ENCODE measurements at regions not wholly inside any gene's neighbourhood (a gene's known extent, or its start where the extent isn't known, plus 50 kb on each side); places are given as distances from the start of the nearest gene placed in this dataset.

DNA sequence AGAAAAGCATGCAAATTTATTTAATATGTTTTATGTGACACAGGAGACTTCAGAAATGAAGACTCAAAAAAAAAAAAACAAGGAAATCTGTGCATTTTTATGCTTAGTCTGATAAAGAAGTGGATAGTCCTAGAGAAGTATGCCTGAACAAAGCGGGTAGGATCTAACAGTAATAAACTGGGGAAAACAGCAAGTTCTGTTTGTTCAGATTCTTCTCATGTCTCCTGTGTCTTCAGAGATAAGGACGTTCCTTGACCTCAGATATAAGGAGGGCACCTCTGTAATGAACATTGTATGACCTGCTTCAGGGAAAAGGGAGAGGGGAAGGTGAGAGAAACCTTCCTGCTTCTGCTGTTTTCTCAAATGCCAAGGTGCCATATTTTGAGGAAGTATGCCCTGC lies 67.7 kb upstream of the TNFSF18 start:
- Histone ChIP-seq H3K4me3 (replicated peaks; ENCODE audit: low read depth, low read length) (no peak overlapping the region), H3K27me3 (replicated peaks; ENCODE audit: control insufficient read depth, insufficient read depth, low read length) (no peaks in the 10 kb centered on the region), H3K36me3 (ENCODE audit: control insufficient read depth, insufficient read depth, low read length) (no peaks in the 10 kb centered on the region)
- DNase-seq (ENCODE audit: extremely low read depth, insufficient read length), result no peak
- TF ChIP-seq, protein P1, sequence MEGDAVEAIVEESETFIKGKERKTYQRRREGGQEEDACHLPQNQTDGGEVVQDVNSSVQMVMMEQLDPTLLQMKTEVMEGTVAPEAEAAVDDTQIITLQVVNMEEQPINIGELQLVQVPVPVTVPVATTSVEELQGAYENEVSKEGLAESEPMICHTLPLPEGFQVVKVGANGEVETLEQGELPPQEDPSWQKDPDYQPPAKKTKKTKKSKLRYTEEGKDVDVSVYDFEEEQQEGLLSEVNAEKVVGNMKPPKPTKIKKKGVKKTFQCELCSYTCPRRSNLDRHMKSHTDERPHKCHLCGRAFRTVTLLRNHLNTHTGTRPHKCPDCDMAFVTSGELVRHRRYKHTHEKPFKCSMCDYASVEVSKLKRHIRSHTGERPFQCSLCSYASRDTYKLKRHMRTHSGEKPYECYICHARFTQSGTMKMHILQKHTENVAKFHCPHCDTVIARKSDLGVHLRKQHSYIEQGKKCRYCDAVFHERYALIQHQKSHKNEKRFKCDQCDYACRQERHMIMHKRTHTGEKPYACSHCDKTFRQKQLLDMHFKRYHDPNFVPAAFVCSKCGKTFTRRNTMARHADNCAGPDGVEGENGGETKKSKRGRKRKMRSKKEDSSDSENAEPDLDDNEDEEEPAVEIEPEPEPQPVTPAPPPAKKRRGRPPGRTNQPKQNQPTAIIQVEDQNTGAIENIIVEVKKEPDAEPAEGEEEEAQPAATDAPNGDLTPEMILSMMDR (IDR thresholded peaks at IDR 0.05; ENCODE audit: insufficient read depth, low read length, poor library complexity, severe bottlenecking), result no peak

DNA sequence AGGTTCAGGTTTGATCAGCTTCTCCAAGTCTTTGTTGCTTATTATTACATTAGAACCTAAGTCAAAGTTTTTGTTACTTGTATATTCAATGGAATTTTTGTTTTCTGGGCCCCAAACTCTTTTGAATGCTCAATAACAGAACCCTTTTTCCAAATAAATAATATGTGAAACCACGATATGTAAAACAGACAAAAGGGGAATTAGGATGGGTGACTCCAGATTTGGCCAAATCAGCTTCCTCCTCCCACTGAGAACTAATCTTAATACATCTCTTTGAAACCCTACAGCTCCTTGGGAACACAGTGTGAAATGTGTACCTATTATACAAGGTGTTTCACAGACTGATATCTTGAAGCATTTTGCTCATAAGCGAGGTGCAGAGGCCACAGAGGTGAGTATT lies 67.0 kb upstream of the TNFSF18 start:
- Histone ChIP-seq H3K27me3 (replicated peaks; ENCODE audit: control insufficient read depth, insufficient read depth, low read length) (no peaks in the 10 kb centered on the region), H3K4me3 (replicated peaks; ENCODE audit: low read depth, low read length) (no peak overlapping the region), H3K36me3 (ENCODE audit: control insufficient read depth, insufficient read depth, low read length) (no peaks in the 10 kb centered on the region)
- TF ChIP-seq, protein P1 (IDR thresholded peaks at IDR 0.05; ENCODE audit: insufficient read depth, low read length, poor library complexity, severe bottlenecking), result no peak
- DNase-seq (ENCODE audit: extremely low read depth, insufficient read length), result no peak

DNA sequence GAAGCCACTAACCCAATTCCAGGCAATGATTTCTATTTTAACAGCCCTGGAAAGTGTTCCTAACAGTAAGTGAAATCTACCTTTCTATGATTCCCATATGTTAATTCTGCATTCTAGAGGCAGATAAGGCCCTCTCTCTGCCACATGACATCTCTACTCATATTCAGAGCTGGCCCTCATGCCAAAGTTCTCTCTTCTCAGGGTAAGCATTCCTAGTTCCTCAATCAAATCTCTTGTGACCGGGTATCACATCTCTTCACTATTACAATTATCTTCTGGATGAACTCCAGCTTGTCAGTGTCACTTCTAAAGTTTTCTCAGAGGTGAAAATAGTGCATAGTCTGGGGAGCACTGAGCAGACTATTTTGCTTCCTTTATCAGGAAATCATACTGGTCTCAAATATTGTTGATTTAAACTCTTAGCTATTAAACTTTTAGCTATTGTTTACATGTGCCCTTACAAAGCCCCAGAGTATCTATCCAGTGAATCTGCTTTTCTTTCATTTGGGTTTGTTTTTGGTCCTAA lies 66.4 kb upstream of the TNFSF18 start:
- H3K36me3 ChIP-seq (ENCODE audit: control insufficient read depth, insufficient read depth, low read length), result no peaks in the 10 kb centered on the region
- no peak overlapping the region for H3K4me3 ChIP-seq (replicated peaks; ENCODE audit: low read depth, low read length)
- TF ChIP-seq, protein P1 (IDR thresholded peaks at IDR 0.05; ENCODE audit: insufficient read depth, low read length, poor library complexity, severe bottlenecking), result no peak
- DNase-seq (ENCODE audit: extremely low read depth, insufficient read length), result no peak
- no peaks in the 10 kb centered on the region for H3K27me3 ChIP-seq (replicated peaks; ENCODE audit: control insufficient read depth, insufficient read depth, low read length)

DNA sequence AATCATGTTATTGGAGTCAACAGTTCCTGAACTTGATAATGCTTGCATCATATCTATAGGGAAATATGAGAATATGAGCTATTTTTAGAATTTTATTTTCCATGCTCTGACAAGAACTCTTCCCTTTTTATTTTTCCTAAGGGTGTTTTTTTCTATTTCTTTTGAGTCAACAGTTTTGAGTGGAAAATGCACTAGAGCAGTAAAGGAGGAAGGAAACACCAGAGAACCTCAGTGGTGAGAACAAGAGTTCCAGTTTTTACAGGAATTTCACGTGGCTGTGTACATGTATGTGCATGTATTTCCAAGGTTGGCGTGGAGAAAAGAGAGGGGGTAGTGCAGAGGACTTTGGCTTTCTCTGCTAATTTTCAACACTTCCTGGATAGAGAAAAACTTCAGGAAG lies 63.6 kb upstream of the TNFSF18 start:
- no peak for DNase-seq (ENCODE audit: extremely low read depth, insufficient read length)
- TF ChIP-seq, protein P1 (IDR thresholded peaks at IDR 0.05; ENCODE audit: insufficient read depth, low read length, poor library complexity, severe bottlenecking), result no peak
- H3K36me3 ChIP-seq (ENCODE audit: control insufficient read depth, insufficient read depth, low read length), result no peaks in the 10 kb centered on the region
- H3K27me3 ChIP-seq (replicated peaks; ENCODE audit: control insufficient read depth, insufficient read depth, low read length), result no peaks in the 10 kb centered on the region
- no peak overlapping the region for H3K4me3 ChIP-seq (replicated peaks; ENCODE audit: low read depth, low read length)

DNA sequence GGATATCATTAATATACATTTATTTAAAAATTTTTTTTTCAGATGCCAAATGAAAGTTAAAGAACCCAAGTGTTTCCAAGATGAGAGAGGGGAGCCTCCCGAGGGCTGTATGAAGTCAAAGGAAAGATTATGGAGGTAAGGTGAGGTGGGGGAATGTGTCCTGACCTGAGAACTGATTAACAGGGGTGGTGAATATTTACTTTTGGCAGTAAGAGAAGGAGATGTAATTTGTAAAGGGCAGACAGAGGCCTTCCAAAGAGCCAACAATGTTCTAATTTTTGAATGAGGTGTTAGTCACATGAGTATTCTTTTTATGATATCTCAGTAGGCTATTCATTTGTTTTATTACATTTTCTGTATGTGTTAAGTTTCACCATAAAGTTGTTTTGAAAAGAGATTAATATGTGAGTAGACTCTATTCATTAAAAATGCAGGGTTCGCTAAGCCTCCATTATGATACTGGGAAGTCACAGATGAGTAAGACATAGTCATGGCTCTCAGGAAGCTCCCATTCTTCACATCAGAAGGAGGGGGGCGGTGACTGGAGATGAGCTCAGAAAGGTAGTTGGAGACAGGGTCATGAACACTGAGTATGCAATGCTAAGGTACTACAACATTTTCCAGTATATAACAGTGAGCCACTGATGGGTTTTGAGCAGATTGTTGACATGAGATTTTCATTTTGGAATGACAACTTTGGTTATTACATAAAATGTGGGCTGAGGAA lies 62.4 kb upstream of the TNFSF18 start:
- Histone ChIP-seq H3K36me3 (ENCODE audit: control insufficient read depth, insufficient read depth, low read length) (no peaks in the 10 kb centered on the region), H3K4me3 (replicated peaks; ENCODE audit: low read depth, low read length) (no peak overlapping the region), H3K27me3 (replicated peaks; ENCODE audit: control insufficient read depth, insufficient read depth, low read length) (no peaks in the 10 kb centered on the region)
- no peak for DNase-seq (ENCODE audit: extremely low read depth, insufficient read length)
- TF ChIP-seq, protein P1 (IDR thresholded peaks at IDR 0.05; ENCODE audit: insufficient read depth, low read length, poor library complexity, severe bottlenecking), result no peak
